Liver (tissue), 8 donors: ENCODE measurements at regions not wholly inside any gene's neighbourhood (a gene's known extent, or its start where the extent isn't known, plus 50 kb on each side); places are given as distances from the start of the nearest gene placed in this dataset.
"Not testable (repeated sequence)": the region's sequence is repeated elsewhere in the genome, so short reads cannot be mapped to it uniquely, and the experiment has no call there.

ENCODE experiments used
- DNase-seq: peaks from one replicate; pipeline ENCODE4 v3.0.0-alpha.2; 2017; ENCODE audit warnings: low spot score
- H3K27ac ChIP-seq, 2 donors: one replicate each; pipeline ENCODE4 v1.7.0; 2013; ENCODE audit warnings: inconsistent platforms in 2 of 2, low read length in 2 of 2, control low read depth in 1 of 2, low read depth in 1 of 2, mild to moderate bottlenecking in 1 of 2
- H3K27me3 ChIP-seq, 4 donors: one replicate each; pipeline versions ENCODE4 v1.6.1 to v1.7.0; 2013; ENCODE audit warnings: low read length in 3 of 4, inconsistent platforms in 1 of 4, mild to moderate bottlenecking in 1 of 4, moderate library complexity in 1 of 4; ENCODE audit not compliant: control insufficient read depth in 4 of 4, insufficient read depth in 4 of 4
- H3K36me3 ChIP-seq, 4 donors: one replicate each; pipeline versions ENCODE4 v1.6.1 to v1.7.0; 2013; ENCODE audit warnings: low read length in 3 of 4, mild to moderate bottlenecking in 3 of 4, low read depth in 1 of 4, moderate library complexity in 1 of 4; ENCODE audit not compliant: control insufficient read depth in 4 of 4, insufficient read depth in 3 of 4
- H3K4me1 ChIP-seq, 4 donors: one replicate each; pipeline versions ENCODE4 v1.6.1 to v1.7.0; 2013; ENCODE audit warnings: low read length in 3 of 4, mild to moderate bottlenecking in 3 of 4, moderate library complexity in 1 of 4; ENCODE audit not compliant: control insufficient read depth in 4 of 4, insufficient read depth in 4 of 4
- H3K4me3 ChIP-seq, 3 donors: one replicate each; pipeline versions ENCODE4 v1.6.1 to v1.7.0; 2013; ENCODE audit warnings: low read length in 3 of 3, control low read depth in 1 of 3, low read depth in 1 of 3, mild to moderate bottlenecking in 1 of 3
- H3K9ac ChIP-seq, 2 donors: one replicate each; pipeline ENCODE4 v1.7.0; 2013; ENCODE audit warnings: low read length in 2 of 2, mild to moderate bottlenecking in 2 of 2, moderate library complexity in 2 of 2, control low read depth in 1 of 2, low read depth in 1 of 2
- H3K9me3 ChIP-seq, 4 donors: one replicate each; pipeline versions ENCODE4 v1.6.1 to v1.7.0; 2013; ENCODE audit warnings: low read length in 3 of 4; ENCODE audit not compliant: control insufficient read depth in 4 of 4
- EGR1 ChIP-seq, 2 donors: IDR thresholded peaks; 2 replicates each; pipeline ENCODE4 v1.6.1; 2016 to 2018; ENCODE audit warnings: antibody characterized with exemption in 2 of 2, low read depth in 2 of 2
- FOXA1 ChIP-seq: IDR thresholded peaks from 2 replicates; pipeline ENCODE4 v1.6.1; 2016; ENCODE audit warnings: antibody characterized with exemption
- FOXA2 ChIP-seq: IDR thresholded peaks from 2 replicates; pipeline ENCODE4 v1.6.1; 2016; ENCODE audit warnings: antibody characterized with exemption
- GABPA ChIP-seq, 2 donors: IDR thresholded peaks in 1 of 2; conservative IDR thresholded peaks in 1 of 2; 2 replicates each; pipeline ENCODE4 v1.6.1; 2016; ENCODE audit warnings: antibody characterized with exemption in 2 of 2, mild to moderate bottlenecking in 1 of 2, moderate library complexity in 1 of 2
- HNF4A ChIP-seq, 2 donors: conservative IDR thresholded peaks; 2 replicates each; pipeline ENCODE4 v1.6.1; 2016; ENCODE audit warnings: antibody characterized with exemption in 2 of 2, mild to moderate bottlenecking in 2 of 2
- HNF4G ChIP-seq: IDR thresholded peaks from 2 replicates; pipeline ENCODE4 v1.6.1; 2016; ENCODE audit warnings: antibody characterized with exemption
- JUND ChIP-seq, 2 donors: IDR thresholded peaks; 2 replicates each; pipeline ENCODE4 v1.6.1; 2016; ENCODE audit warnings: antibody characterized with exemption in 2 of 2
- NR2F2 ChIP-seq: IDR thresholded peaks from 2 replicates; pipeline ENCODE4 v1.6.1; 2016; ENCODE audit warnings: antibody characterized with exemption
- RAD21 ChIP-seq, 2 donors: IDR thresholded peaks; 2 replicates each; pipeline ENCODE4 v1.6.1; 2016; ENCODE audit warnings: antibody characterized with exemption in 2 of 2, mild to moderate bottlenecking in 2 of 2
- RXRA ChIP-seq, 2 donors: IDR thresholded peaks; 2 replicates each; pipeline ENCODE4 v1.6.1; 2017 to 2018; ENCODE audit warnings: antibody characterized with exemption in 2 of 2, mild to moderate bottlenecking in 1 of 2
- SP1 ChIP-seq: IDR thresholded peaks from 2 replicates; pipeline ENCODE4 v1.6.1; 2018; ENCODE audit warnings: antibody characterized with exemption, mild to moderate bottlenecking
- TAF1 ChIP-seq: conservative IDR thresholded peaks from 2 replicates; pipeline ENCODE4 v1.6.1; 2016; ENCODE audit warnings: antibody characterized with exemption, mild to moderate bottlenecking
- YY1 ChIP-seq: IDR thresholded peaks from 2 replicates; pipeline ENCODE4 v1.6.1; 2016; ENCODE audit warnings: antibody characterized with exemption, mild to moderate bottlenecking
- WGBS: extraction: QIAGEN DNeasy Blood & Tissue Kit; methylation state at CpG from one replicate; pipeline ENCODE4 v1.1.7; 2013; 5-methylcytosine and 5-hydroxymethylcytosine counted together
- TF ChIP-seq, protein P1 (sequence below): IDR thresholded peaks from 2 replicates; pipeline ENCODE4 v1.6.1; 2016; ENCODE audit warnings: antibody characterized with exemption
- TF ChIP-seq, protein P2 (sequence below): fragments of 150-350 bp; IDR thresholded peaks from 2 replicates; pipeline ENCODE4 v1.5.1; 2017; ENCODE audit warnings: improper control_type of control experiment, low read depth, low read length; ENCODE audit not compliant: missing input control
- TF ChIP-seq, protein P3 (sequence below): IDR thresholded peaks from 2 replicates; pipeline ENCODE4 v1.6.1; 2016; ENCODE audit warnings: antibody characterized with exemption
- TF ChIP-seq, protein P4 (sequence below): IDR thresholded peaks from 2 replicates; pipeline ENCODE4 v1.6.1; 2016; ENCODE audit warnings: antibody characterized with exemption
- TF ChIP-seq, protein P5 (sequence below): IDR thresholded peaks from 2 replicates; pipeline ENCODE4 v1.6.1; 2016; ENCODE audit warnings: antibody characterized with exemption, mild to moderate bottlenecking
- donor health status: healthy.
- donor health status: healthy.
- donor health status: healthy.
- donor health status: healthy.
- donor health status: healthy.

DNA sequence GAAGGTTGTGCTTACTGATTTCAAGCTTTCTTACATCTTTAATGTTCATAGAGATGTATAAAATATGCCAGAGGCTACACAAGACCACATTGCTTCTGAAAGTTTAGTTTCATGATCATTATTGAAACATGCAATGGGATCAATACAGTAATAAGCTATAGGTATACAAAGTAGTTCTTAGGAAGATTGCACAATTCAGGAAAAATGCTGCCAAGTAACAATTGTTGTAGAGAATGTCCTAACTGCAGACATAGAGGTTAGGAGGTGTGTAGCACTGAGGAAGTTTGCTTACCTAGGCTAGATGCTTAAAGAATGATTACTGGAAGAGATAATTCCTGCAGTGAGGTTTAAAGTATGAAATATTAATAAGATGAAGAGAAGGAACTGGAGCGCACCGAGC lies 259.5 kb upstream of the CYRIA start:
- WGBS: 95% methylated on average over 2 of the region's 2 CpGs
- Histone ChIP-seq H3K9me3 (peaks cover 0 to 2% (median 0%) of the 10 kb centered on the region in 4 donors), H3K4me1 (no peaks in the 10 kb centered on the region), H3K27ac (no peak overlapping the region), H3K9ac (no peak overlapping the region), H3K27me3 (no peaks in the 10 kb centered on the region), H3K36me3 (no peaks in the 10 kb centered on the region), H3K4me3 (no peak overlapping the region)
- TF ChIP-seq TAF1 (no peak), EGR1 (IDR thresholded peaks at IDR 0.05; ENCODE audit: low read depth in 2 of 2) (no peak), HNF4A (conservative IDR thresholded peaks at IDR 0.05) (no peak), FOXA2 (no peak), YY1 (no peak), GABPA (IDR thresholded peaks at IDR 0.05 in 1 of 2, conservative IDR thresholded peaks at IDR 0.05 in 1 of 2) (no peak), FOXA1 (no peak), JUND (IDR thresholded peaks at IDR 0.05) (no peak), RXRA (IDR thresholded peaks at IDR 0.05) (no peak), SP1 (no peak), RAD21 (IDR thresholded peaks at IDR 0.05) (no peak), HNF4G (no peak), NR2F2 (no peak)
- TF ChIP-seq, protein P1, sequence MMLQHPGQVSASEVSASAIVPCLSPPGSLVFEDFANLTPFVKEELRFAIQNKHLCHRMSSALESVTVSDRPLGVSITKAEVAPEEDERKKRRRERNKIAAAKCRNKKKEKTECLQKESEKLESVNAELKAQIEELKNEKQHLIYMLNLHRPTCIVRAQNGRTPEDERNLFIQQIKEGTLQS: no peak
- TF ChIP-seq, protein P2, sequence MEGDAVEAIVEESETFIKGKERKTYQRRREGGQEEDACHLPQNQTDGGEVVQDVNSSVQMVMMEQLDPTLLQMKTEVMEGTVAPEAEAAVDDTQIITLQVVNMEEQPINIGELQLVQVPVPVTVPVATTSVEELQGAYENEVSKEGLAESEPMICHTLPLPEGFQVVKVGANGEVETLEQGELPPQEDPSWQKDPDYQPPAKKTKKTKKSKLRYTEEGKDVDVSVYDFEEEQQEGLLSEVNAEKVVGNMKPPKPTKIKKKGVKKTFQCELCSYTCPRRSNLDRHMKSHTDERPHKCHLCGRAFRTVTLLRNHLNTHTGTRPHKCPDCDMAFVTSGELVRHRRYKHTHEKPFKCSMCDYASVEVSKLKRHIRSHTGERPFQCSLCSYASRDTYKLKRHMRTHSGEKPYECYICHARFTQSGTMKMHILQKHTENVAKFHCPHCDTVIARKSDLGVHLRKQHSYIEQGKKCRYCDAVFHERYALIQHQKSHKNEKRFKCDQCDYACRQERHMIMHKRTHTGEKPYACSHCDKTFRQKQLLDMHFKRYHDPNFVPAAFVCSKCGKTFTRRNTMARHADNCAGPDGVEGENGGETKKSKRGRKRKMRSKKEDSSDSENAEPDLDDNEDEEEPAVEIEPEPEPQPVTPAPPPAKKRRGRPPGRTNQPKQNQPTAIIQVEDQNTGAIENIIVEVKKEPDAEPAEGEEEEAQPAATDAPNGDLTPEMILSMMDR: no peak
- TF ChIP-seq, protein P3, sequence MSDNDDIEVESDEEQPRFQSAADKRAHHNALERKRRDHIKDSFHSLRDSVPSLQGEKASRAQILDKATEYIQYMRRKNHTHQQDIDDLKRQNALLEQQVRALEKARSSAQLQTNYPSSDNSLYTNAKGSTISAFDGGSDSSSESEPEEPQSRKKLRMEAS: no peak
- TF ChIP-seq, protein P4, sequence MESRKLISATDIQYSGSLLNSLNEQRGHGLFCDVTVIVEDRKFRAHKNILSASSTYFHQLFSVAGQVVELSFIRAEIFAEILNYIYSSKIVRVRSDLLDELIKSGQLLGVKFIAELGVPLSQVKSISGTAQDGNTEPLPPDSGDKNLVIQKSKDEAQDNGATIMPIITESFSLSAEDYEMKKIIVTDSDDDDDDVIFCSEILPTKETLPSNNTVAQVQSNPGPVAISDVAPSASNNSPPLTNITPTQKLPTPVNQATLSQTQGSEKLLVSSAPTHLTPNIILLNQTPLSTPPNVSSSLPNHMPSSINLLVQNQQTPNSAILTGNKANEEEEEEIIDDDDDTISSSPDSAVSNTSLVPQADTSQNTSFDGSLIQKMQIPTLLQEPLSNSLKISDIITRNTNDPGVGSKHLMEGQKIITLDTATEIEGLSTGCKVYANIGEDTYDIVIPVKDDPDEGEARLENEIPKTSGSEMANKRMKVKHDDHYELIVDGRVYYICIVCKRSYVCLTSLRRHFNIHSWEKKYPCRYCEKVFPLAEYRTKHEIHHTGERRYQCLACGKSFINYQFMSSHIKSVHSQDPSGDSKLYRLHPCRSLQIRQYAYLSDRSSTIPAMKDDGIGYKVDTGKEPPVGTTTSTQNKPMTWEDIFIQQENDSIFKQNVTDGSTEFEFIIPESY: no peak
- TF ChIP-seq, protein P5, sequence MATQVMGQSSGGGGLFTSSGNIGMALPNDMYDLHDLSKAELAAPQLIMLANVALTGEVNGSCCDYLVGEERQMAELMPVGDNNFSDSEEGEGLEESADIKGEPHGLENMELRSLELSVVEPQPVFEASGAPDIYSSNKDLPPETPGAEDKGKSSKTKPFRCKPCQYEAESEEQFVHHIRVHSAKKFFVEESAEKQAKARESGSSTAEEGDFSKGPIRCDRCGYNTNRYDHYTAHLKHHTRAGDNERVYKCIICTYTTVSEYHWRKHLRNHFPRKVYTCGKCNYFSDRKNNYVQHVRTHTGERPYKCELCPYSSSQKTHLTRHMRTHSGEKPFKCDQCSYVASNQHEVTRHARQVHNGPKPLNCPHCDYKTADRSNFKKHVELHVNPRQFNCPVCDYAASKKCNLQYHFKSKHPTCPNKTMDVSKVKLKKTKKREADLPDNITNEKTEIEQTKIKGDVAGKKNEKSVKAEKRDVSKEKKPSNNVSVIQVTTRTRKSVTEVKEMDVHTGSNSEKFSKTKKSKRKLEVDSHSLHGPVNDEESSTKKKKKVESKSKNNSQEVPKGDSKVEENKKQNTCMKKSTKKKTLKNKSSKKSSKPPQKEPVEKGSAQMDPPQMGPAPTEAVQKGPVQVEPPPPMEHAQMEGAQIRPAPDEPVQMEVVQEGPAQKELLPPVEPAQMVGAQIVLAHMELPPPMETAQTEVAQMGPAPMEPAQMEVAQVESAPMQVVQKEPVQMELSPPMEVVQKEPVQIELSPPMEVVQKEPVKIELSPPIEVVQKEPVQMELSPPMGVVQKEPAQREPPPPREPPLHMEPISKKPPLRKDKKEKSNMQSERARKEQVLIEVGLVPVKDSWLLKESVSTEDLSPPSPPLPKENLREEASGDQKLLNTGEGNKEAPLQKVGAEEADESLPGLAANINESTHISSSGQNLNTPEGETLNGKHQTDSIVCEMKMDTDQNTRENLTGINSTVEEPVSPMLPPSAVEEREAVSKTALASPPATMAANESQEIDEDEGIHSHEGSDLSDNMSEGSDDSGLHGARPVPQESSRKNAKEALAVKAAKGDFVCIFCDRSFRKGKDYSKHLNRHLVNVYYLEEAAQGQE: no peak
- DNase-seq: no peak

DNA sequence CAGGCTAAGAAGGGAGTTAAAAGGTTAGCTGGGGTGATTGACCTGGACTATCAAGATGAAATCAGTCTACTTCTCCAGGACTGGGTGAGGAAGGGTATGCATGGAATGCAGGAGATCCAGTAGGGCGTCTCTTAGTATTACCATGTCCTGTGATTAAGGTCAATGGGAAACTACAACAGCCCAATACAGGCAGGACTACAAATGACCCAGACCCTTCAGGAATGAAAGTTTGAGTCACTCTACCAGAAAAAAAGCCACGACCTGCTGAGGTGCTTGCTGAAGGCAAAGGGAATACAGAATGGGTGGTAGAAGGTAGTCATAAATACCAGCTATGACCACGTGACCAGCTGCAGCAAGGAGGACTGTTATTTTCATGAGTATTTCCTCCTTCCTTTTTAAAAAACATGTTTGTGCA lies 249.7 kb upstream of the CYRIA start:
- whole genome bisulfite sequencing: 71% methylated on average over 3 of the region's 3 CpGs
- not testable (repeated sequence) for H3K27me3 ChIP-seq, H3K9me3 ChIP-seq, H3K4me3 ChIP-seq, H3K9ac ChIP-seq, H3K4me1 ChIP-seq, H3K27ac ChIP-seq, H3K36me3 ChIP-seq, DNase-seq
